Gastrocnemius medialis (tissue), 4 donors: ENCODE measurements at regions not wholly inside any gene's neighbourhood (a gene's known extent, or its start where the extent isn't known, plus 50 kb on each side); places are given as distances from the start of the nearest gene placed in this dataset.

Source experiments
- ATAC-seq, 2 donors: fragments of 150-250 bp; one replicate each; pipeline ENCODE4 v1.9.1; 2016
- DNase-seq, 2 donors: peaks; one replicate each; pipeline ENCODE4 v3.0.0-alpha.2; 2019
- H3K27ac ChIP-seq, 4 donors: fragments of 200-600 bp; sonication (generic); 1 replicate in 1 of 4; 2 replicates in 3 of 4; pipeline ENCODE4 v1.5.1; 2016 to 2018; ENCODE audit warnings: mild to moderate bottlenecking in 2 of 4, moderate library complexity in 1 of 4
- H3K27me3 ChIP-seq, 3 donors: fragments of 200-600 bp; sonication (generic) in 2 of 3; 1 replicate in 1 of 3; 2 replicates in 2 of 3; pipeline versions ENCODE4 v1.5.1 to v1.6.0; 2016 to 2019; ENCODE audit warnings: mild to moderate bottlenecking in 1 of 3, moderate library complexity in 1 of 3
- H3K36me3 ChIP-seq, 2 donors: fragments of 200-600 bp; sonication (generic) in 1 of 2; one replicate each; pipeline ENCODE4 v1.5.1; 2017 to 2018
- H3K4me1 ChIP-seq, 2 donors: fragments of 200-600 bp; sonication (generic) in 1 of 2; one replicate each; pipeline ENCODE4 v1.5.1; 2016 to 2017; ENCODE audit warnings: mild to moderate bottlenecking in 2 of 2
- H3K4me3 ChIP-seq, 4 donors: fragments of 200-600 bp; sonication (generic) in 3 of 4; 1 replicate in 1 of 4; 2 replicates in 3 of 4; pipeline ENCODE4 v1.5.1; 2016 to 2019; ENCODE audit warnings: mild to moderate bottlenecking in 2 of 4
- H3K9me3 ChIP-seq, 3 donors: fragments of 200-600 bp; sonication (generic) in 2 of 3; 1 replicate in 1 of 3; 2 replicates in 2 of 3; pipeline ENCODE4 v1.5.1; 2016 to 2019
- POLR2A ChIP-seq, 2 donors: fragments of 450-650 bp; IDR thresholded peaks; one replicate each; pipeline ENCODE4 v1.6.1; 2017; ENCODE audit warnings: antibody characterized with exemption in 2 of 2, mild to moderate bottlenecking in 2 of 2, moderate library complexity in 2 of 2
- in situ Hi-C, 4 donors: fragments of 200-750 bp; cut with MboI; loops; one replicate each; pipeline versions ENCODE4 v1.15.0 to v1.8.0; 2017; ENCODE audit warnings: low sequenced_read_pairs in 4 of 4
- intact Hi-C: fragments of 100-400 bp; cut with DNase I; formaldehyde crosslinking; loops from one replicate; pipeline ENCODE4 v1.15.1; 2023; ENCODE audit warnings: low total_unique reads
- TF ChIP-seq, protein P1 (sequence below), 5 experiments: fragments of 450-650 bp in 3 of 5; fragments of 200-600 bp in 2 of 5; sonication (generic) in 2 of 5; IDR thresholded peaks in 4 of 5; conservative IDR thresholded peaks in 1 of 5; 1 replicate in 4 of 5; 2 replicates in 1 of 5; pipeline ENCODE4 v1.5.1; 2016 to 2019; ENCODE audit warnings: antibody characterized with exemption in 5 of 5, mild to moderate bottlenecking in 3 of 5, moderate library complexity in 3 of 5

DNA sequence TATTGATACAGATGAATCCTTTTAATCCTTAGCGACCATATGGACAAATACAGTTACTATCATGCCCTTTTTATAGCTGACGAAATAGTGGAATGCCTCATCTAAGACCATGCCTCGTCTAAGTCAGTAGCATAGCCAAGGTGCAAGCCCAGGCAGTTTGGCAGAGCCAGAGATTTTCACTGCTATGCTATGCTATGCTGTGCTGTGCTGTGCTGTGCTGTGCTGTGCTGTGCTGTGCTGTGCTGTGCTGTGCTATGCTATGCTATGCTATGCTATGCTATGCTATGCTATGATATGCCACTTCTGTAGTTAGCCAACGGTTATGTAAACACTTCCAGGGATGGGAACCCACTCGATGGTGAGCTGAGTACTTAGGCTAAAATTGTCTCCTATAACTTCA lies 91.6 kb upstream of the MAP4K3 start:
- no peak for DNase-seq
- intact Hi-C loops = no loop called here
- Histone ChIP-seq H3K4me1 (peaks cover 34 to 37% of the 10 kb centered on the region in 2 donors), H3K4me3 (no peak overlapping the region), H3K9me3 (no peaks in the 10 kb centered on the region), H3K36me3 (no peaks in the 10 kb centered on the region), H3K27me3 (no peaks in the 10 kb centered on the region), H3K27ac (no peak overlapping the region)
- no peak for ATAC-seq
- in situ Hi-C loops = no loop called here
- TF ChIP-seq, protein P1, sequence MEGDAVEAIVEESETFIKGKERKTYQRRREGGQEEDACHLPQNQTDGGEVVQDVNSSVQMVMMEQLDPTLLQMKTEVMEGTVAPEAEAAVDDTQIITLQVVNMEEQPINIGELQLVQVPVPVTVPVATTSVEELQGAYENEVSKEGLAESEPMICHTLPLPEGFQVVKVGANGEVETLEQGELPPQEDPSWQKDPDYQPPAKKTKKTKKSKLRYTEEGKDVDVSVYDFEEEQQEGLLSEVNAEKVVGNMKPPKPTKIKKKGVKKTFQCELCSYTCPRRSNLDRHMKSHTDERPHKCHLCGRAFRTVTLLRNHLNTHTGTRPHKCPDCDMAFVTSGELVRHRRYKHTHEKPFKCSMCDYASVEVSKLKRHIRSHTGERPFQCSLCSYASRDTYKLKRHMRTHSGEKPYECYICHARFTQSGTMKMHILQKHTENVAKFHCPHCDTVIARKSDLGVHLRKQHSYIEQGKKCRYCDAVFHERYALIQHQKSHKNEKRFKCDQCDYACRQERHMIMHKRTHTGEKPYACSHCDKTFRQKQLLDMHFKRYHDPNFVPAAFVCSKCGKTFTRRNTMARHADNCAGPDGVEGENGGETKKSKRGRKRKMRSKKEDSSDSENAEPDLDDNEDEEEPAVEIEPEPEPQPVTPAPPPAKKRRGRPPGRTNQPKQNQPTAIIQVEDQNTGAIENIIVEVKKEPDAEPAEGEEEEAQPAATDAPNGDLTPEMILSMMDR (IDR thresholded peaks at IDR 0.05 in 4 of 5, conservative IDR thresholded peaks at IDR 0.05 in 1 of 5) = no peak
- TF ChIP-seq POLR2A (IDR thresholded peaks at IDR 0.05) = no peak

DNA sequence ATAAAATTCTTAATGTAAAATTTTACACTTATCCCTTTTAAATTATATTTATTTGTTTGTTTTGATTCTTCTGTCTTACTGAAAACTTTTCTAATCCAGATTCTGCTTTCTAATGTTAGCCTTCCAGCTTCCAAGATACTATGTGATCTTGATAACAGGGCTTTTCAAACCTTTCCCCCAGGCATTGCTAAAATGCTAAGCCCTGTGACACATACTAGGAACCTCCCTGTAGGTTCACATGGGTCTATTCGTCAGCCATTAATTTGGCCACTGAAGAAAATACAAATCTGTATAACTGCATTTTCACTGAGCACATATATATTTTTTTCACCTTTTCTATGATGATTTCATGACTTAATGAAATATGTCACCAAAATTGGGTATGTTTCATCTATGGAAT lies 92.8 kb upstream of the MAP4K3 start:
- intact Hi-C loops = no loop called here
- no peak for TF ChIP-seq POLR2A (IDR thresholded peaks at IDR 0.05)
- TF ChIP-seq, protein P1 (IDR thresholded peaks at IDR 0.05 in 4 of 5, conservative IDR thresholded peaks at IDR 0.05 in 1 of 5) = no peak
- no peak for ATAC-seq
- in situ Hi-C loops = no loop called here
- Histone ChIP-seq H3K9me3 (no peaks in the 10 kb centered on the region), H3K27ac (peak overlapping the region in 3 of 4 donors; percentile 13 to 39 (median 39)), H3K4me3 (no peak overlapping the region), H3K27me3 (no peaks in the 10 kb centered on the region), H3K36me3 (no peaks in the 10 kb centered on the region), H3K4me1 (peaks cover 23 to 31% of the 10 kb centered on the region in 2 donors)
- DNase-seq = no peak

DNA sequence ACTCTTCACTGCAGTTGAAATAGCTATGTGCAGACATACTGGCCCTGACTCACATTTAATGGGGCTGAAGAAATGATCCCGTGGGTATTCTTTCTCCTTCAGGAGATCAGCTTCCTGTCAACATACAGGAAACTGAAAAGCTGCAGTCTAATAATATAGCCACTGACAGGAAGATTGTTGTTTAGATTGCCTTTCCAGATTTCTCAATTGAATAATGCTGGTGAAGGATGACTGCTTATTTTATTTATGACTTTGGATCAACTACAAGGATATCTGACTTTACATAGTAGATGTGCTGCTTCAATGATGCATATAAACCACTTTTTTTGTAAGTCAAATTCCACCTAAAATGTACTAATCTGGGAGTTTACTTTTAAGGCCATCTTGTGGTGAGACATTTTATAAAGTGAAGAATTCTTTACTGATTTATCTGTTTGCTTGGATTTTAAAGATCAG lies 93.4 kb upstream of the MAP4K3 start:
- Histone ChIP-seq H3K9me3 (no peaks in the 10 kb centered on the region), H3K27me3 (no peaks in the 10 kb centered on the region), H3K4me1 (peaks cover 17 to 25% of the 10 kb centered on the region in 2 donors), H3K36me3 (no peaks in the 10 kb centered on the region), H3K27ac (peak overlapping the region in 3 of 4 donors; percentile 13 to 39 (median 39)), H3K4me3 (no peak overlapping the region)
- DNase-seq (no peak), ATAC-seq (peak in 1 of 2 donors; percentile 51)
- intact Hi-C loops = no loop called here
- TF ChIP-seq POLR2A (IDR thresholded peaks at IDR 0.05) = no peak
- TF ChIP-seq, protein P1 (IDR thresholded peaks at IDR 0.05 in 4 of 5, conservative IDR thresholded peaks at IDR 0.05 in 1 of 5) = no peak
- in situ Hi-C loops = no loop called here

DNA sequence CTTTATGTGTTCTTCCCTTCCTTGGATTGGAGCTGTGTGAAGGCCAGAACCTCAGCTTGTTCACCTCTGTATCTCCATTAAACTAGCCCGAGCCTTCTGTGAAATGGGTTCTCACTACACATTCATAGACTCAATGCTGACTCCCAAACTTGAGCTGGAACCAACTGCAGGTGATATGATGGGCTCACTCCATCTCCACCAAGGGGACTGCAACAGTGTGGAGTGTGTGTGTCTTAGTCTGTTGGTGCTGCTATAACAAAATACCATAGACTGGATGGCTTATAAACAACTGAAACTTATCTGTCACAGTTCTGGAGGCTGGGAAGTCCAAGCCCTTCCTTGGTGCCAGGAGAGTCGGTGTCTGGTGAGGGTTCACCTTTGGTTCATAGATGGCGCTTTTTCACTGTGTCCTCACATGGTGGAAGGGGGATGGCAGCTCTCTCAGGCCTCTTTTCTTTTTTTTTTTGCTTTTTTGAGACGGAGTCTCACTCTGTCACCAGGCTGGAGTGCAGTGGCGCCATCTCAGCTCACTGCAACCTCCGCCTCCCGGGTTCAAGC lies 94.2 kb upstream of the MAP4K3 start:
- H3K4me1 ChIP-seq = peaks cover 8 to 28% of the 10 kb centered on the region in 2 donors
- intact Hi-C loops (no loop called here), in situ Hi-C loops (no loop called here)
- no peaks in the 10 kb centered on the region for H3K36me3 ChIP-seq
- H3K27me3 ChIP-seq = no peaks in the 10 kb centered on the region
- no peaks in the 10 kb centered on the region for H3K9me3 ChIP-seq
- TF ChIP-seq POLR2A (IDR thresholded peaks at IDR 0.05) = no peak
- TF ChIP-seq, protein P1 (IDR thresholded peaks at IDR 0.05 in 4 of 5, conservative IDR thresholded peaks at IDR 0.05 in 1 of 5) = no peak
- ATAC-seq (no peak), DNase-seq (no peak)
- no peak overlapping the region for H3K4me3 ChIP-seq
- H3K27ac ChIP-seq = no peak overlapping the region

DNA sequence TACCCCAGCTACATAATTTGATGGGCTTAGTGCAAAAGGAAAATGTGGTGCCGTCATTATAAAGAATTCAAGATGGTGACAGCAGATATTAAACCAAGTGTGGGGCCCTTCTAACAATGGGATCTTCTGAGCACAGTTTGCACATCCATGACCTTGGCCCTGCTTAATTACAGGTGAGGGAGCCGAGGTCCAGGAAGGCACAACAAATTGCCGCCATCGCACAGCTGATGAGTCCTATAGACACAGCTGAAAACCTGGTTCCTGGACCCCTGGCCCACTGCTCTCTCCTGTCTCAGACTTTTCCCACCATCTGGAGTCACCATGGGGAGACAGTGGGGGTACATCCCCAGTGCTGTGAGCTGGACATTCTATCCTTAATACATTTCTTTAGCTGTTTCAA lies 95.8 kb upstream of the MAP4K3 start:
- no peak for TF ChIP-seq POLR2A (IDR thresholded peaks at IDR 0.05)
- TF ChIP-seq, protein P1 (IDR thresholded peaks at IDR 0.05 in 4 of 5, conservative IDR thresholded peaks at IDR 0.05 in 1 of 5) = no peak
- H3K9me3 ChIP-seq = no peaks in the 10 kb centered on the region
- H3K36me3 ChIP-seq = no peaks in the 10 kb centered on the region
- H3K4me1 ChIP-seq = peaks cover 6 to 30% of the 10 kb centered on the region in 2 donors
- DNase-seq (no peak), ATAC-seq (no peak)
- H3K27me3 ChIP-seq = no peaks in the 10 kb centered on the region
- in situ Hi-C loops = no loop called here
- intact Hi-C loops = no loop called here
- no peak overlapping the region for H3K27ac ChIP-seq
- no peak overlapping the region for H3K4me3 ChIP-seq
